Testis (tissue), 2 donors: ENCODE measurements at regions not wholly inside any gene's neighbourhood (a gene's known extent, or its start where the extent isn't known, plus 50 kb on each side); places are given as distances from the start of the nearest gene placed in this dataset.
"Not testable (repeated sequence)": the region's sequence is repeated elsewhere in the genome, so short reads cannot be mapped to it uniquely, and the experiment has no call there.

Experiments used
- CTCF ChIP-seq, 3 experiments: fragments of 450-650 bp in 2 of 3; fragments of 200-600 bp in 1 of 3; sonication (generic) in 1 of 3; IDR thresholded peaks; one replicate each; pipeline ENCODE4 v1.5.1; 2016 to 2019; ENCODE audit warnings: antibody characterized with exemption in 3 of 3, mild to moderate bottlenecking in 2 of 3, moderate library complexity in 1 of 3
- POLR2A ChIP-seq: fragments of 450-650 bp; IDR thresholded peaks from one replicate; pipeline ENCODE4 v1.6.1; 2017; ENCODE audit warnings: antibody characterized with exemption, mild to moderate bottlenecking, moderate library complexity

GRCh38 chr14:57056522-57056921 lies 212.2 kb downstream of the EXOC5 start:
- TF ChIP-seq POLR2A; CTCF (IDR thresholded peaks at IDR 0.05): not testable (repeated sequence)
